ENCODE measurements at regions not wholly inside any gene's neighbourhood (a gene's known extent, or its start where the extent isn't known, plus 50 kb on each side); places are given as distances from the start of the nearest gene placed in this dataset.

GRCh38 chrX:4936315-4936714, 1222.9 kb upstream of the PRKX start:
- FAIRE-seq (no peak), ATAC-seq (no peak), DNase-seq (ENCODE audit: low read depth in 1 of 2, low spot score in 1 of 2) (no peak)
- 50% methylated on average over 2 of the region's 2 CpGs for WGBS (ENCODE audit: missing lambda C conversion rate)
- Histone ChIP-seq H3K9me3 (no peaks in the 10 kb centered on the region), H3K4me2 (no peak overlapping the region), H3K4me1 (no peaks in the 10 kb centered on the region), H3K27ac (no peak overlapping the region), H3K4me3 (no peak overlapping the region)
- TF ChIP-seq E2F6 (IDR thresholded peaks at IDR 0.05; ENCODE audit: borderline replicate concordance, low read depth) (no peak), HMGXB4 (CRISPR knock-in tag; IDR thresholded peaks at IDR 0.05; ENCODE audit: borderline replicate concordance) (no peak), PHF8 (IDR thresholded peaks at IDR 0.05; ENCODE audit: borderline replicate concordance, low read depth) (no peak), MAZ (IDR thresholded peaks at IDR 0.05; ENCODE audit: borderline replicate concordance, low read depth, low read length) (no peak)
- POLR2A ChIA-PET: no interaction called here
- CTCF ChIA-PET: interaction anchor here (1.1 kb wide), 1 partner anchor 8 kb away, joined by 3 read pairs; no protein-coding TSS in a partner anchor

GRCh38 chrX:4935846-4936245, 1222.4 kb upstream of the PRKX start:
- no peak overlapping the region for H3K27ac ChIP-seq
- H3K9me3 ChIP-seq: no peaks in the 10 kb centered on the region
- TF ChIP-seq EP300 (IDR thresholded peaks at IDR 0.05) (no peak), FOSL2 (IDR thresholded peaks at IDR 0.05) (no peak), FOSL2 (CRISPR knock-in tag; IDR thresholded peaks at IDR 0.05) (no peak), ZSCAN20 (CRISPR knock-in tag; IDR thresholded peaks at IDR 0.05) (no peak), KDM1A (IDR thresholded peaks at IDR 0.05; ENCODE audit: low read depth) (no peak), MAZ (IDR thresholded peaks at IDR 0.05; ENCODE audit: borderline replicate concordance, low read depth, low read length) (no peak), RFX5 (IDR thresholded peaks at IDR 0.05) (no peak), HES2 (IDR thresholded peaks at IDR 0.05) (no peak), TFCP2L1 (CRISPR knock-in tag; IDR thresholded peaks at IDR 0.05) (no peak), MAX (IDR thresholded peaks at IDR 0.05) (no peak), KDM5A (IDR thresholded peaks at IDR 0.05) (no peak), EHMT2 (IDR thresholded peaks at IDR 0.05; ENCODE audit: low read depth) (no peak), HOXA7 (CRISPR knock-in tag; IDR thresholded peaks at IDR 0.05) (no peak), ELK1 (IDR thresholded peaks at IDR 0.05; ENCODE audit: low read depth, low read length) (no peak), RARB (CRISPR knock-in tag; IDR thresholded peaks at IDR 0.05) (no peak), NFE2L2 (conservative IDR thresholded peaks at IDR 0.05; ENCODE audit: low read length) (no peak)
- WGBS (ENCODE audit: missing lambda C conversion rate): 36% methylated on average over 2 of the region's 2 CpGs
- POLR2A ChIA-PET: no interaction called here
- H3K4me3 ChIP-seq: no peak overlapping the region
- DNase-seq (ENCODE audit: low read depth in 1 of 2, low spot score in 1 of 2) (no peak), ATAC-seq (no peak), FAIRE-seq (no peak)
- no peaks in the 10 kb centered on the region for H3K4me1 ChIP-seq
- CTCF ChIA-PET: interaction anchor here (1.1 kb wide), 1 partner anchor 9 kb away, joined by 3 read pairs; no protein-coding TSS in a partner anchor
- no peak overlapping the region for H3K4me2 ChIP-seq

- CTCF ChIA-PET: interaction anchor here (1.1 kb wide), 1 partner anchor 9 kb away, joined by 3 read pairs; no protein-coding TSS in a partner anchor
- DNase-seq (ENCODE audit: low read depth in 1 of 2, low spot score in 1 of 2) (no peak), ATAC-seq (no peak), FAIRE-seq (no peak)
- Histone ChIP-seq H3K4me2 (no peak overlapping the region), H3K9me3 (no peaks in the 10 kb centered on the region), H3K4me1 (no peaks in the 10 kb centered on the region), H3K27ac (no peak overlapping the region), H3K4me3 (no peak overlapping the region)
- TF ChIP-seq EP300 (IDR thresholded peaks at IDR 0.05) (no peak), RFX5 (IDR thresholded peaks at IDR 0.05) (no peak), POLR2AphosphoS2 (conservative IDR thresholded peaks at IDR 0.05; ENCODE audit: low read length) (no peak)
- WGBS (ENCODE audit: missing lambda C conversion rate): 79% methylated on average over 2 of the region's 2 CpGs
- POLR2A ChIA-PET: no interaction called here
Observed at GRCh38 chrX:4935401-4935800, 1222.0 kb upstream of the PRKX start.

All from A549 (cell line).